Activated CD4-positive, alpha-beta memory T cell treated with anti-CD3 and anti-CD28 coated beads for 36 hours (primary cell): ENCODE measurements at regions not wholly inside any gene's neighbourhood (a gene's known extent, or its start where the extent isn't known, plus 50 kb on each side); places are given as distances from the start of the nearest gene placed in this dataset.

Source experiments
- CTCF ChIA-PET: fragments of 350-600 bp; sonication (Branson Sonifier 250); formaldehyde crosslinking; loops from one replicate; lab custom pipeline; 2021; ENCODE audit warnings: antibody characterized with exemption, inconsistent platforms; lab: Charles Lee
- POLR2A ChIA-PET: fragments of 350-600 bp; sonication (Branson Sonifier 250); formaldehyde crosslinking; loops from one replicate; lab custom pipeline; 2021; ENCODE audit warnings: antibody characterized with exemption; lab: Charles Lee
- DNase-seq: peaks from one replicate; pipeline ENCODE4 v3.0.0-alpha.2; 2020
- H3K27ac Mint-ChIP-seq: one replicate; pipeline ENCODE4 v1.8.0; 2021; ENCODE audit warnings: mixed read lengths
- H3K27me3 Mint-ChIP-seq: one replicate; pipeline ENCODE4 v1.8.0; 2021; ENCODE audit warnings: mixed read lengths
- H3K36me3 Mint-ChIP-seq: one replicate; pipeline ENCODE4 v1.8.0; 2021; ENCODE audit warnings: mixed read lengths
- H3K4me1 Mint-ChIP-seq: one replicate; pipeline ENCODE4 v1.8.0; 2021; ENCODE audit warnings: low read depth, mixed read lengths
- H3K4me3 Mint-ChIP-seq: one replicate; pipeline ENCODE4 v1.8.0; 2021; ENCODE audit warnings: mild to moderate bottlenecking, mixed read lengths
- H3K9me3 Mint-ChIP-seq: one replicate; pipeline ENCODE4 v1.8.0; 2021; ENCODE audit warnings: mixed read lengths
- intact Hi-C: fragments of 100-400 bp; cut with micrococcal nuclease; formaldehyde crosslinking; loops from one replicate; pipeline ENCODE4 v1.15.1; 2023

DNA sequence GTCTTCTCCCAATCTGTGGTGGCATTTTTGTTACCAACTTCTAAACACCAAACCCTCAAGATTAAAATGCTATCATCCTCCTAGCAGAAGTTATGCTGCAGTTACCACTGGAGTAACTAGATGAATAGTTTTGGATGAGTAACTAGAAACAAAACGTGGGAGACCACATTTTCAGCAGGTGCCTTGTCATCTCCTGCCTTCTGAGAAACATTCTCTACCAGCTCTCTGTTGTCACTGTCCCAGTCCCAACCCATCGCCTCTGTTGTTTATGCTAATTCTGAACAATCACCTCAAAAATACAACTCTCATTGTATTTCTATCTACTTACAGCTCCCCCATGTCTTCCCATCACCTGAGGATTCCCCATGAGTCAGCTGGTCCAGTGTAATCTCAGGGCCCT is 652.5 kb upstream of the ADAMTS16 start:
- POLR2A ChIA-PET = no interaction called here
- peaks cover 12% of the 10 kb centered on the region for H3K9me3 Mint-ChIP-seq
- intact Hi-C loops = no loop called here
- no peak for DNase-seq
- no peaks in the 10 kb centered on the region for H3K27me3 Mint-ChIP-seq
- H3K27ac Mint-ChIP-seq = no peak overlapping the region
- no peaks in the 10 kb centered on the region for H3K4me1 Mint-ChIP-seq
- H3K36me3 Mint-ChIP-seq = no peaks in the 10 kb centered on the region
- no peak overlapping the region for H3K4me3 Mint-ChIP-seq
- CTCF ChIA-PET = no interaction called here

GRCh38 chr5:4511996-4512656 is 628.0 kb upstream of the ADAMTS16 start:
- POLR2A ChIA-PET = no interaction called here
- CTCF ChIA-PET = no interaction called here
- no peaks in the 10 kb centered on the region for H3K36me3 Mint-ChIP-seq

GRCh38 chr5:4513381-4513780 is 626.7 kb upstream of the ADAMTS16 start:
- H3K27me3 Mint-ChIP-seq = no peaks in the 10 kb centered on the region
- no peaks in the 10 kb centered on the region for H3K4me1 Mint-ChIP-seq
- peaks cover 4% of the 10 kb centered on the region for H3K9me3 Mint-ChIP-seq
- DNase-seq = no peak
- ChIA-PET CTCF (no interaction called here), POLR2A (no interaction called here)
- intact Hi-C loops = no loop called here
- H3K36me3 Mint-ChIP-seq = no peaks in the 10 kb centered on the region
- no peak overlapping the region for H3K4me3 Mint-ChIP-seq
- H3K27ac Mint-ChIP-seq = no peak overlapping the region

More at GRCh38 chr5:4511996-4512656, 628.0 kb upstream of the ADAMTS16 start:
- Mint-ChIP-seq H3K4me1 (no peaks in the 10 kb centered on the region), H3K9me3 (peaks cover 4% of the 10 kb centered on the region), H3K4me3 (no peak overlapping the region), H3K27ac (no peak overlapping the region), H3K27me3 (no peaks in the 10 kb centered on the region)
- no peak for DNase-seq
- intact Hi-C loops = no loop called here

- H3K9me3 Mint-ChIP-seq = peaks cover 4% of the 10 kb centered on the region
- CTCF ChIA-PET = no interaction called here
Observed at GRCh38 chr5:4514067-4514648, 626.0 kb upstream of the ADAMTS16 start.

DNA sequence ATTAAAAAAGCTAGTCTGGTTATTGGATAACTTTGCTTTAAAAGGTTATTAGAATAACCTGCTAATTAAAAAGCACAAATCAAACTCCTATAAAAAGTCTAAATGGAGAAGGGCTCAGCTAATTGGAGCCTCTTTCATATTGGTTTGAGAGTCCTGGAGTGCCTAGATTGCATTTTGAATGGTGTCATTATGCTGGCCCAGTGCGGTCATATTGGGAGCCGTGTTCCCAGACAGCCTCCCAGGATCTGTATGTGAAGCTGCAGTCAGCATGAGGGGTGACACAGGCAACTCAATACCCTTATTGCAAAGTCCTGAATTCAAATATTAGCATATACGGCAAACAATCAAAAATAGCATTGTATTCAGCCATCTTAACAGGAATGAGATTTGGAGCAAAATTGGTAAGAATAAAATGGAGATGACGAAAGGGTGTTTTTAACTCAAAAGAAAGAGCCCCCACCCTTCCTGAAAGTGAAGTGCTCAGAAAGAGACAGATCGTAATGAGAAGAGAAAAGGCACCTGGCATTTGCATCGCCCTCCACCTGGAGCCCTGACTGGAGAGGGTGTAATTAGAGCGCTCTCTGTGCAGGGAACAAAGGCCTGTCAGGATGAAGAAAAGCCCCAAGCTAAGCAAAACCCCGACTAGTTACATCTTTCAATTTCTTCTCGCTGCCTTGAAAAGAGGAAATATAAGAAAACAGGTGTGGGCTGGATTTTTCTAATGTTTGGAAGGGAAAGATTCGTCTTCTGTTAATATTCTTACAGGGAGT is 621.0 kb upstream of the ADAMTS16 start:
- ChIA-PET POLR2A (no interaction called here), CTCF (no interaction called here)
- Mint-ChIP-seq H3K9me3 (peaks cover 18% of the 10 kb centered on the region), H3K27me3 (no peaks in the 10 kb centered on the region), H3K4me1 (no peaks in the 10 kb centered on the region), H3K36me3 (no peaks in the 10 kb centered on the region), H3K27ac (no peak overlapping the region), H3K4me3 (no peak overlapping the region)
- intact Hi-C loops = no loop called here
- no peak for DNase-seq

More at GRCh38 chr5:4514067-4514648, 626.0 kb upstream of the ADAMTS16 start:
- Mint-ChIP-seq H3K4me3 (no peak overlapping the region), H3K27ac (no peak overlapping the region), H3K36me3 (no peaks in the 10 kb centered on the region), H3K4me1 (no peaks in the 10 kb centered on the region), H3K27me3 (no peaks in the 10 kb centered on the region)
- POLR2A ChIA-PET = no interaction called here
- intact Hi-C loops = no loop called here
- DNase-seq = no peak

DNA sequence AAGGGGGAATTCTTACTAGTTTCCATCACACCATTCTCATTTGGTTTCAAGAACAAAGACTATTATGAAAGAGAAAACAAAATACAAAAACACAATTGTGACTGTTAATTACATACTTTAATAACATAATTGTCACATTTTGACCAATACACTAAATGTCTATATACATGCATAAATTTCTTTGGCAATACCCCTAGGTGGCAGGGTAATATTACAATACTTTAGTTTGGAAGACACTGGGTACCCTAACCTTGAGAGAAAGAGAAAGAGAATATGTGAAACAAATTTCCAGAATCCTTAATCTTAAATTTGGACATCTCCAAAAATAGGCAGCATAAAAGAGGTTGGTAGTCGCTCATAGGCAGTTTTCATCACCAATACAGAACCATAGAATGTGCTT is 619.6 kb upstream of the ADAMTS16 start:
- peaks cover 15% of the 10 kb centered on the region for H3K9me3 Mint-ChIP-seq
- no peak for DNase-seq
- no peak overlapping the region for H3K27ac Mint-ChIP-seq
- no peaks in the 10 kb centered on the region for H3K4me1 Mint-ChIP-seq
- intact Hi-C loops = no loop called here
- no peaks in the 10 kb centered on the region for H3K27me3 Mint-ChIP-seq
- H3K36me3 Mint-ChIP-seq = no peaks in the 10 kb centered on the region
- no peak overlapping the region for H3K4me3 Mint-ChIP-seq
- ChIA-PET POLR2A (no interaction called here), CTCF (no interaction called here)

DNA sequence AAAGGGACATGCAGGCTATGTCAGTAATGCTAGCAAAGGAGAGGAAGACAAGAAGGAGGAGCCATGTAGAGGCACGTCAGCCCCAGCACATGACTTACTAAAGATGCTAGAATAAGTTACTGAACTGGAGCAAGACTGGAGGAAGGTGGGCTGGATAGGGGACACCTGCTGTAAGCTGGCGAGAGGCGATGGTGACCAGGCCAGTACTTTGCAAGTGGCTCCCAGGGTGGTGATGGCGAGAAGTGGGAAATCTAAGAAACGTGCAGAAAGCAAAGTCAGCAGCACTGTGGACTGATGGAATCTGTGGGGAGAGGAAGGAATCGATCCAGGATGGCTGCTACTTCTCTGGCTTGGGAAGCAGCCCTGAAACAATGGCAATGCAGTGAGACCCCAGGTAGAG is 617.1 kb upstream of the ADAMTS16 start:
- ChIA-PET CTCF (no interaction called here), POLR2A (no interaction called here)
- intact Hi-C loops = no loop called here
- Mint-ChIP-seq H3K4me3 (no peak overlapping the region), H3K4me1 (no peaks in the 10 kb centered on the region), H3K9me3 (peaks cover 15% of the 10 kb centered on the region), H3K36me3 (no peaks in the 10 kb centered on the region), H3K27ac (no peak overlapping the region), H3K27me3 (no peaks in the 10 kb centered on the region)
- DNase-seq = no peak

DNA sequence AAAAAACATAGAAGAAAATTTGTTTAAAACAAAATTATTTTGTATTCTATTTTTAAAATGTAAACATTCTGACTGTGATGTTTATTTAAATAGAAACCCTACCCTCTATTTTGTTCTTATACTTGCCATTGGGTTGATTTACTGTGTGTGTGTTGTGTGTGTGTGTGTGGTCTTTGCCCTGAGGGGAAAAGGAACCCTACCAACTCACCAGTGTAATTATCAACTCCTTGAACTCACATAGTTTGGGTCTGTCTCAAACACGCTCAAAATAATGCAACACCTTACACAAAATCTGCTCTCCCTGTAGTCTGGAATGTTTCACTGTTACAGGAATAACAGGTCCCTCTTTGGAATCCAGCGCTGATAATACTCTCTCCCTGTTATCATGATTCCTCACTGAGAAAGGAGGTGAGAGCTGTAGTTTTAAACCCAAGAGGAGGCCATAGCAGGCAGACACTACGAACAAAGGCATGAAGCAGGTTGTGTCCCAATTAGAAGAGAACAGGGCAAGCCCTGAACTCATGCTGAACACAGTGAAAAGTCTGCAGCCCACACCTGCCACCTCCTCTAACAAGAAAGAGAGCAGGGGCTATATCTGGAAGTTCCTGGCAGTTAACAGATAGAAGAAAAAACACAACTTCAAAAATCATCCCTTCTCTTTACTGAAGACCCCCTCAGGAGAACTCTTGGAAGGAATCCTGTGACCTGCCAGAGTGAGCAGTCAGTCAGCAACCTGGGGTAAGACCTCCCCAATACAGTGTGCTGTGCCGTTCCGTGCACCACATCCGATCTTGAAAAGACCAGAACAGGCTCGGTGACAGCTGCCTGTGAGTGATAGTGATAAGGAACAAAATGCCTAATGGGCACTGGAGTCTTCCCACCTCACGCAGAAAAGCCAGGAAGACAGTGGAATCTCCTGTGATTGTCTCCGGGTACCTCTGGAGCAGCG is 608.1 kb upstream of the ADAMTS16 start:
- intact Hi-C loops = no loop called here
- Mint-ChIP-seq H3K4me3 (no peak overlapping the region), H3K27me3 (no peaks in the 10 kb centered on the region), H3K27ac (no peak overlapping the region), H3K36me3 (no peaks in the 10 kb centered on the region), H3K9me3 (peaks cover 12% of the 10 kb centered on the region), H3K4me1 (no peaks in the 10 kb centered on the region)
- no peak for DNase-seq
- CTCF ChIA-PET = no interaction called here
- POLR2A ChIA-PET = no interaction called here

- H3K4me1 Mint-ChIP-seq = no peaks in the 10 kb centered on the region
- no peak overlapping the region for H3K27ac Mint-ChIP-seq
- DNase-seq = no peak
- H3K9me3 Mint-ChIP-seq = peaks cover 13% of the 10 kb centered on the region
- ChIA-PET CTCF (no interaction called here), POLR2A (no interaction called here)
- intact Hi-C loops = no loop called here
- H3K36me3 Mint-ChIP-seq = no peaks in the 10 kb centered on the region
- no peak overlapping the region for H3K4me3 Mint-ChIP-seq
- H3K27me3 Mint-ChIP-seq = no peaks in the 10 kb centered on the region
Observed at GRCh38 chr5:4532705-4533080, 607.4 kb upstream of the ADAMTS16 start.

GRCh38 chr5:4533457-4534105 is 606.5 kb upstream of the ADAMTS16 start:
- H3K27me3 Mint-ChIP-seq = no peaks in the 10 kb centered on the region
- CTCF ChIA-PET = no interaction called here
- H3K4me1 Mint-ChIP-seq = no peaks in the 10 kb centered on the region
- POLR2A ChIA-PET = no interaction called here
- no peak for DNase-seq
- no peaks in the 10 kb centered on the region for H3K36me3 Mint-ChIP-seq
- intact Hi-C loops = no loop called here
- no peak overlapping the region for H3K4me3 Mint-ChIP-seq
- H3K27ac Mint-ChIP-seq = no peak overlapping the region
- peaks cover 13% of the 10 kb centered on the region for H3K9me3 Mint-ChIP-seq

- no peak for DNase-seq
- intact Hi-C loops = no loop called here
- ChIA-PET POLR2A (no interaction called here), CTCF (no interaction called here)
- Mint-ChIP-seq H3K4me3 (no peak overlapping the region), H3K27me3 (no peaks in the 10 kb centered on the region), H3K9me3 (peaks cover 14% of the 10 kb centered on the region), H3K4me1 (no peaks in the 10 kb centered on the region), H3K27ac (no peak overlapping the region), H3K36me3 (no peaks in the 10 kb centered on the region)
Observed at GRCh38 chr5:4537489-4537888, 602.6 kb upstream of the ADAMTS16 start.
